ENCODE measurements at regions not wholly inside any gene's neighbourhood (a gene's known extent, or its start where the extent isn't known, plus 50 kb on each side); places are given as distances from the start of the nearest gene placed in this dataset.

DNA sequence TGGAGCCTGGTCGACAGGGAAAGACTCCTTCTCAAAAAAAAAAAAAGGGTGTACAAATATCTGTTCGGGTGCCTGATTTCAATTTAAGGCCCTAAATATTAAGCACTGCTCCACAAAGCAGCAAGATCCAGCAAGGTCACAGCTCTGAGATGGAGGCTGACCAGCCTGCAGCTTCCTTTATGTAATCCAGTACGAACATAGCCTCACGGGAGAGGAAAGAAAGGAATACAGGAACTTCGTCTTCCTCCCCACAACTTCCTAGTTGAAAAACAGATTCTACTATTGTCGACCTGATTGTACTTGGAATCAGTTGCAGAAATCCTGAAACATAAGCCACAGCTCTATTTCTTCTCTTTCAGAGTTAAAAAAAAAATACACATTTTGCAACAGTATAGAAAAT is 53.5 kb upstream of the TBC1D9 start:
- DNase-seq (ENCODE audit: low spot score): no peak

DNA sequence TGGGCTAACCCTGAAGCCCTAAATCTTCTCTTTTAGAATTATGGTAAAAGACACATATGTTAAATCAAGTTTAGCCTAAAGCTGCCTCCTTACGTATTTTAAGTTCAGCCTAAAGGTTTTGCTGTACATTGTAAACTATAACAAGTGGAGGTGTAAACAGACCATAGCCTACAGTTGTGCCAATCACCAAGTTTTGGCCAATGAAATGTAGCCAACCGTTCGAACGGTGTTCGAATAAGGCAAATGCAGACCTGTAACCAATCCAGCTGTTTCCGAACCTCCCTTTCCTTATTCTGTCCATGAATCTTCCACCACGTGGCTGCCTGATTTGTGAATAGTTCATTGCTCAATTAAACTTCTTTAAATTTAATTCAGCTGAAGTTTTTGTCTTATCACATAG is 52.1 kb upstream of the TBC1D9 start:
- no peak for DNase-seq (ENCODE audit: low spot score)

GRCh38 chr4:140807491-140808252 is 51.5 kb upstream of the TBC1D9 start:
- peak; percentile 22 for DNase-seq (ENCODE audit: low spot score)

GRCh38 chr4:140806163-140806562 is 50.0 kb upstream of the TBC1D9 start:
- DNase-seq (ENCODE audit: low spot score): no peak
